GM23338 (cell line): ENCODE measurements at regions not wholly inside any gene's neighbourhood (a gene's known extent, or its start where the extent isn't known, plus 50 kb on each side); places are given as distances from the start of the nearest gene placed in this dataset.

ENCODE experiments used
- ATAC-seq: fragments of 200-7000 bp; cut with Tn5 transposase; 3 replicates; pipeline ENCODE4 v1.9.1; 2020
- DNase-seq: peaks from one replicate; pipeline ENCODE4 v3.0.0-alpha.2; 2015; ENCODE audit warnings: low spot score
- H2AFZ ChIP-seq: fragments of 200-600 bp; sonication (generic); 2 replicates; pipeline ENCODE4 v1.8.0; 2016; ENCODE audit warnings: antibody characterized with exemption, mild to moderate bottlenecking, moderate library complexity
- H3F3A ChIP-seq: fragments of 200-600 bp; sonication (generic); replicated peaks from 2 replicates; pipeline ENCODE4 v1.8.0; 2017; ENCODE audit warnings: antibody characterized with exemption, mixed run types, low read depth
- H3K27ac ChIP-seq: fragments of 200-600 bp; sonication (generic); 2 replicates; pipeline ENCODE4 v1.6.1; 2016; ENCODE audit warnings: low read depth
- H3K27me3 ChIP-seq: fragments of 200-600 bp; sonication (generic); 2 replicates; pipeline ENCODE4 v1.8.0; 2016; ENCODE audit warnings: mild to moderate bottlenecking, mixed run types, moderate library complexity; ENCODE audit not compliant: insufficient read depth
- H3K36me3 ChIP-seq: fragments of 200-600 bp; sonication (generic); 2 replicates; pipeline ENCODE4 v1.8.0; 2016; ENCODE audit warnings: mild to moderate bottlenecking; ENCODE audit not compliant: insufficient read depth
- H3K4me1 ChIP-seq: fragments of 200-600 bp; sonication (generic); 2 replicates; pipeline ENCODE4 v1.8.0; 2016; ENCODE audit warnings: mild to moderate bottlenecking, moderate library complexity; ENCODE audit not compliant: insufficient read depth
- H3K4me2 ChIP-seq: fragments of 200-600 bp; sonication (generic); 2 replicates; pipeline ENCODE4 v1.7.1; 2017; ENCODE audit warnings: mixed run types
- H3K4me3 ChIP-seq: fragments of 200-600 bp; sonication (generic); 2 replicates; pipeline ENCODE4 v1.6.1; 2016; ENCODE audit warnings: mixed run types
- H3K79me2 ChIP-seq: fragments of 200-600 bp; sonication (generic); replicated peaks from 2 replicates; pipeline ENCODE4 v1.8.0; 2017; ENCODE audit warnings: mild to moderate bottlenecking; ENCODE audit not compliant: insufficient read depth
- H3K9me2 ChIP-seq: fragments of 200-600 bp; sonication (generic); 2 replicates; pipeline ENCODE4 v1.8.0; 2017; ENCODE audit not compliant: insufficient read depth
- H4K20me1 ChIP-seq: fragments of 200-600 bp; sonication (generic); replicated peaks from 2 replicates; pipeline ENCODE4 v1.8.0; 2017; ENCODE audit warnings: mild to moderate bottlenecking; ENCODE audit not compliant: insufficient read depth
- H3K27ac Mint-ChIP-seq: 2 replicates; pipeline ENCODE4 v1.8.0; 2020; ENCODE audit warnings: inconsistent platforms, mild to moderate bottlenecking, moderate library complexity, mixed read lengths
- H3K27me3 Mint-ChIP-seq: 3 replicates; pipeline ENCODE4 v1.8.0; 2022; ENCODE audit warnings: low read depth, mild to moderate bottlenecking, moderate library complexity, mixed read lengths, inconsistent platforms; ENCODE audit not compliant: insufficient read depth, poor library complexity
- H3K36me3 Mint-ChIP-seq: 3 replicates; pipeline ENCODE4 v1.8.0; 2021; ENCODE audit warnings: low read depth, mild to moderate bottlenecking, inconsistent platforms, moderate library complexity, mixed read lengths
- H3K4me1 Mint-ChIP-seq: 3 replicates; pipeline ENCODE4 v1.8.0; 2020; ENCODE audit warnings: mild to moderate bottlenecking, inconsistent platforms, mixed read lengths
- H3K4me3 Mint-ChIP-seq: 3 replicates; pipeline ENCODE4 v1.8.0; 2021; ENCODE audit warnings: moderate library complexity, mild to moderate bottlenecking, inconsistent platforms, mixed read lengths
- H3K9me3 Mint-ChIP-seq: 3 replicates; pipeline ENCODE4 v1.8.0; 2020; ENCODE audit warnings: moderate library complexity, mild to moderate bottlenecking, inconsistent platforms, mixed read lengths
- CREB1 ChIP-seq: fragments of 250-450 bp; sonication (Bioruptor Pico); IDR thresholded peaks from 2 replicates; pipeline ENCODE4 v1.5.0; 2020; ENCODE audit warnings: low read depth, mild to moderate bottlenecking, moderate library complexity
- CTCF ChIP-seq, 2 experiments: fragments of 200-600 bp in 1 of 2; sonication (generic) in 1 of 2; conservative IDR thresholded peaks; 2 replicates each; pipeline versions ENCODE4 v1.5.1 to v1.6.1; 2016 to 2017; ENCODE audit warnings: antibody characterized with exemption in 2 of 2, low read depth in 2 of 2, mild to moderate bottlenecking in 2 of 2, moderate library complexity in 1 of 2
- ETS1 ChIP-seq: IDR thresholded peaks from 2 replicates; pipeline ENCODE4 v1.6.1; 2016; ENCODE audit warnings: antibody characterized with exemption
- EZH2 ChIP-seq: fragments of 200-600 bp; sonication (generic); IDR thresholded peaks from one replicate; pipeline ENCODE4 v1.8.0; 2017; ENCODE audit warnings: antibody characterized with exemption, mild to moderate bottlenecking, low read depth; ENCODE audit not compliant: unreplicated experiment
- EZH2phosphoT487 ChIP-seq: fragments of 200-600 bp; sonication (generic); IDR thresholded peaks from one replicate; pipeline ENCODE4 v1.8.1; 2018; ENCODE audit warnings: antibody characterized with exemption; ENCODE audit not compliant: unreplicated experiment
- JUNB ChIP-seq: IDR thresholded peaks from one replicate; pipeline ENCODE4 v1.6.1; 2016; ENCODE audit warnings: antibody characterized with exemption; ENCODE audit not compliant: unreplicated experiment
- NANOG ChIP-seq: IDR thresholded peaks from 2 replicates; pipeline ENCODE4 v1.6.1; 2016; ENCODE audit warnings: antibody characterized with exemption, borderline replicate concordance
- POLR2AphosphoS5 ChIP-seq: IDR thresholded peaks from 2 replicates; pipeline ENCODE4 v1.6.1; 2016; ENCODE audit warnings: antibody characterized with exemption, low read depth
- REST ChIP-seq: IDR thresholded peaks from one replicate; pipeline ENCODE4 v1.6.1; 2018; ENCODE audit warnings: antibody characterized with exemption; ENCODE audit not compliant: unreplicated experiment
- ZNF114 ChIP-seq: fragments of 250-450 bp; sonication (Bioruptor Pico); IDR thresholded peaks from 2 replicates; pipeline ENCODE4 v1.5.0; 2020; ENCODE audit warnings: mild to moderate bottlenecking, moderate library complexity
- ZNF331 ChIP-seq: fragments of 250-450 bp; sonication (Bioruptor Pico); IDR thresholded peaks from 2 replicates; pipeline ENCODE4 v1.5.0; 2020; ENCODE audit warnings: low read depth, mild to moderate bottlenecking, moderate library complexity

GRCh38 chr12:46459111-46459510 is 86.5 kb upstream of the SLC38A2 start (continued):
- TF ChIP-seq REST = no peak
- no peak for TF ChIP-seq CREB1 (CRISPR knock-in tag)
- no peak for TF ChIP-seq JUNB
- no peak for TF ChIP-seq EZH2

GRCh38 chr12:46458500-46459102 is 86.0 kb upstream of the SLC38A2 start:
- H3K4me1 ChIP-seq = peaks cover 29% of the 10 kb centered on the region
- H2AFZ ChIP-seq = no peak overlapping the region
- no peaks in the 10 kb centered on the region for H3K36me3 ChIP-seq
- no peak overlapping the region for H3K4me3 ChIP-seq
- DNase-seq = no peak
- peak overlapping the region; percentile 53; the same call in 1 of the 2 replicates for H3K27ac ChIP-seq
- Mint-ChIP-seq H3K4me1 (peaks cover 38% of the 10 kb centered on the region), H3K27ac (peak overlapping the region; percentile 1; the same call in 1 of the 2 replicates), H3K27me3 (peaks cover 9% of the 10 kb centered on the region), H3K4me3 (no peak overlapping the region), H3K9me3 (no peaks in the 10 kb centered on the region), H3K36me3 (no peaks in the 10 kb centered on the region)
- H3K9me2 ChIP-seq = no peaks in the 10 kb centered on the region; the same call in 1 of the 2 replicates
- H3K4me2 ChIP-seq = 0 out of 2 replicates have a peak overlapping the region, but pooled peaks have one; percentile 58
- TF ChIP-seq NANOG = no peak
- no peak for TF ChIP-seq POLR2AphosphoS5
- no peak for TF ChIP-seq CTCF (conservative IDR thresholded peaks at IDR 0.05; ENCODE audit: low read depth in 2 of 2)
- H3F3A ChIP-seq = no peaks in the 10 kb centered on the region
- no peaks in the 10 kb centered on the region for H4K20me1 ChIP-seq
- H3K79me2 ChIP-seq = no peaks in the 10 kb centered on the region
- H3K27me3 ChIP-seq = no peaks in the 10 kb centered on the region
- no peak for ATAC-seq

GRCh38 chr12:46457958-46458357 is 85.4 kb upstream of the SLC38A2 start:
- Histone ChIP-seq H4K20me1 (no peaks in the 10 kb centered on the region), H3F3A (no peaks in the 10 kb centered on the region), H3K4me3 (no peak overlapping the region), H3K9me2 (no peaks in the 10 kb centered on the region; the same call in 1 of the 2 replicates), H3K4me1 (peaks cover 29% of the 10 kb centered on the region), H3K36me3 (no peaks in the 10 kb centered on the region), H3K4me2 (no peak overlapping the region), H3K27ac (no peak overlapping the region), H2AFZ (no peak overlapping the region), H3K27me3 (no peaks in the 10 kb centered on the region), H3K79me2 (no peaks in the 10 kb centered on the region)
- H3K4me3 Mint-ChIP-seq = no peak overlapping the region
- H3K4me1 Mint-ChIP-seq = peaks cover 38% of the 10 kb centered on the region
- no peaks in the 10 kb centered on the region for H3K36me3 Mint-ChIP-seq
- no peaks in the 10 kb centered on the region for H3K9me3 Mint-ChIP-seq
- ATAC-seq (no peak), DNase-seq (no peak)
- H3K27ac Mint-ChIP-seq = no peak overlapping the region
- H3K27me3 Mint-ChIP-seq = peaks cover 9% of the 10 kb centered on the region
- no peak for TF ChIP-seq NANOG
- no peak for TF ChIP-seq ZNF114 (CRISPR knock-in tag)
- TF ChIP-seq ETS1 = no peak
- no peak for TF ChIP-seq JUNB
- TF ChIP-seq EZH2phosphoT487 = no peak
- TF ChIP-seq CREB1 (CRISPR knock-in tag) = no peak
- TF ChIP-seq REST = no peak
- no peak for TF ChIP-seq ZNF331
